Body of pancreas (tissue), 4 donors: ENCODE measurements at regions not wholly inside any gene's neighbourhood (a gene's known extent, or its start where the extent isn't known, plus 50 kb on each side); places are given as distances from the start of the nearest gene placed in this dataset.

Experiments
- ATAC-seq: fragments of 150-250 bp; one replicate; pipeline ENCODE4 v1.9.1; 2016
- DNase-seq, 4 donors: peaks; one replicate each; pipeline ENCODE4 v3.0.0-alpha.2; 2019
- H3K27ac ChIP-seq, 4 donors: fragments of 200-600 bp; sonication (generic); 1 replicate in 3 of 4; 2 replicates in 1 of 4; pipeline versions ENCODE4 v1.5.1 to v1.6.1; 2016 to 2019; ENCODE audit warnings: mild to moderate bottlenecking in 1 of 4, mixed read lengths in 1 of 4, moderate library complexity in 1 of 4
- H3K27me3 ChIP-seq, 2 donors: fragments of 200-600 bp; sonication (generic); one replicate each; pipeline ENCODE4 v1.6.0; 2016; ENCODE audit warnings: mild to moderate bottlenecking in 1 of 2
- H3K36me3 ChIP-seq, 2 donors: fragments of 200-600 bp; sonication (generic); replicated peaks in 1 of 2; 2 replicates each; pipeline ENCODE4 v1.5.1; 2016; ENCODE audit warnings: low read depth in 2 of 2; ENCODE audit not compliant: insufficient read depth in 1 of 2
- H3K4me1 ChIP-seq: fragments of 200-600 bp; sonication (generic); one replicate; pipeline ENCODE4 v1.6.0; 2016
- H3K4me3 ChIP-seq, 2 donors: fragments of 200-600 bp; sonication (generic); 1 replicate in 1 of 2; 2 replicates in 1 of 2; pipeline ENCODE4 v1.5.1; 2016 to 2019
- H3K9me3 ChIP-seq, 3 donors: fragments of 200-600 bp; sonication (generic); 1 replicate in 2 of 3; 2 replicates in 1 of 3; pipeline ENCODE4 v1.5.1; 2016
- POLR2A ChIP-seq, 3 donors: fragments of 450-650 bp; IDR thresholded peaks; one replicate each; pipeline ENCODE4 v1.6.1; 2016; ENCODE audit warnings: antibody characterized with exemption in 3 of 3, mild to moderate bottlenecking in 2 of 3
- WGBS, 2 donors: methylation state at CpG; one replicate each; pipeline ENCODE4 v1.1.5; 2017; 5-methylcytosine and 5-hydroxymethylcytosine counted together
- intact Hi-C: fragments of 100-400 bp; cut with DNase I; formaldehyde crosslinking; loops from one replicate; pipeline ENCODE4 v1.15.1; 2023
- TF ChIP-seq, protein P1 (sequence below), 7 experiments: fragments of 450-650 bp in 4 of 7; fragments of 200-600 bp in 3 of 7; sonication (generic) in 3 of 7; IDR thresholded peaks; one replicate each; pipeline ENCODE4 v1.5.1; 2016 to 2019; ENCODE audit warnings: antibody characterized with exemption in 7 of 7

- TF ChIP-seq, protein P1, sequence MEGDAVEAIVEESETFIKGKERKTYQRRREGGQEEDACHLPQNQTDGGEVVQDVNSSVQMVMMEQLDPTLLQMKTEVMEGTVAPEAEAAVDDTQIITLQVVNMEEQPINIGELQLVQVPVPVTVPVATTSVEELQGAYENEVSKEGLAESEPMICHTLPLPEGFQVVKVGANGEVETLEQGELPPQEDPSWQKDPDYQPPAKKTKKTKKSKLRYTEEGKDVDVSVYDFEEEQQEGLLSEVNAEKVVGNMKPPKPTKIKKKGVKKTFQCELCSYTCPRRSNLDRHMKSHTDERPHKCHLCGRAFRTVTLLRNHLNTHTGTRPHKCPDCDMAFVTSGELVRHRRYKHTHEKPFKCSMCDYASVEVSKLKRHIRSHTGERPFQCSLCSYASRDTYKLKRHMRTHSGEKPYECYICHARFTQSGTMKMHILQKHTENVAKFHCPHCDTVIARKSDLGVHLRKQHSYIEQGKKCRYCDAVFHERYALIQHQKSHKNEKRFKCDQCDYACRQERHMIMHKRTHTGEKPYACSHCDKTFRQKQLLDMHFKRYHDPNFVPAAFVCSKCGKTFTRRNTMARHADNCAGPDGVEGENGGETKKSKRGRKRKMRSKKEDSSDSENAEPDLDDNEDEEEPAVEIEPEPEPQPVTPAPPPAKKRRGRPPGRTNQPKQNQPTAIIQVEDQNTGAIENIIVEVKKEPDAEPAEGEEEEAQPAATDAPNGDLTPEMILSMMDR (IDR thresholded peaks at IDR 0.05) = no peak
- no peak for TF ChIP-seq POLR2A (IDR thresholded peaks at IDR 0.05)
- no peaks in the 10 kb centered on the region for H3K36me3 ChIP-seq
- intact Hi-C loops = no loop called here
- H3K27ac ChIP-seq = no peak overlapping the region
- no peaks in the 10 kb centered on the region for H3K27me3 ChIP-seq
- ATAC-seq = no peak
- DNase-seq = no peak
- 85 to 88% methylated on average over 10 to 18 of the region's 18 CpGs for WGBS, 2 donors
- H3K9me3 ChIP-seq = no peaks in the 10 kb centered on the region
- no peaks in the 10 kb centered on the region for H3K4me1 ChIP-seq
- no peak overlapping the region for H3K4me3 ChIP-seq
Measured at GRCh38 chr11:70637949-70638583, 239.7 kb downstream of the CTTN start.

- no peaks in the 10 kb centered on the region for H3K9me3 ChIP-seq
- DNase-seq (no peak), ATAC-seq (no peak)
- H3K4me1 ChIP-seq = no peaks in the 10 kb centered on the region
- intact Hi-C loops = no loop called here
- TF ChIP-seq POLR2A (IDR thresholded peaks at IDR 0.05) = no peak
- TF ChIP-seq, protein P1 (IDR thresholded peaks at IDR 0.05) = no peak
- 89 to 90% methylated on average over 8 of the region's 8 CpGs for WGBS, 2 donors
- no peaks in the 10 kb centered on the region for H3K36me3 ChIP-seq
- no peaks in the 10 kb centered on the region for H3K27me3 ChIP-seq
- H3K27ac ChIP-seq = no peak overlapping the region
- H3K4me3 ChIP-seq = no peak overlapping the region
Measured at GRCh38 chr11:70640408-70640807, 242.1 kb downstream of the CTTN start.

- Histone ChIP-seq H3K27ac (no peak overlapping the region), H3K27me3 (no peaks in the 10 kb centered on the region), H3K36me3 (no peaks in the 10 kb centered on the region), H3K4me3 (no peak overlapping the region), H3K9me3 (no peaks in the 10 kb centered on the region), H3K4me1 (no peaks in the 10 kb centered on the region)
- intact Hi-C loops = no loop called here
- no peak for TF ChIP-seq POLR2A (IDR thresholded peaks at IDR 0.05)
- TF ChIP-seq, protein P1 (IDR thresholded peaks at IDR 0.05) = no peak
- 76 to 91% methylated on average over 11 to 12 of the region's 12 CpGs for WGBS, 2 donors
- DNase-seq = no peak
- ATAC-seq = no peak
Measured at GRCh38 chr11:70641369-70641768, 243.0 kb downstream of the CTTN start.

GRCh38 chr11:70642266-70642665, 243.9 kb downstream of the CTTN start:
- no peaks in the 10 kb centered on the region for H3K36me3 ChIP-seq
- no peaks in the 10 kb centered on the region for H3K27me3 ChIP-seq
- DNase-seq (no peak), ATAC-seq (no peak)
- H3K4me1 ChIP-seq = no peaks in the 10 kb centered on the region
- H3K4me3 ChIP-seq = no peak overlapping the region
- intact Hi-C loops = no loop called here
- H3K27ac ChIP-seq = no peak overlapping the region
- TF ChIP-seq, protein P1 (IDR thresholded peaks at IDR 0.05) = no peak
- no peak for TF ChIP-seq POLR2A (IDR thresholded peaks at IDR 0.05)
- 85 to 91% methylated on average over 14 of the region's 14 CpGs for WGBS, 2 donors
- no peaks in the 10 kb centered on the region for H3K9me3 ChIP-seq

DNA sequence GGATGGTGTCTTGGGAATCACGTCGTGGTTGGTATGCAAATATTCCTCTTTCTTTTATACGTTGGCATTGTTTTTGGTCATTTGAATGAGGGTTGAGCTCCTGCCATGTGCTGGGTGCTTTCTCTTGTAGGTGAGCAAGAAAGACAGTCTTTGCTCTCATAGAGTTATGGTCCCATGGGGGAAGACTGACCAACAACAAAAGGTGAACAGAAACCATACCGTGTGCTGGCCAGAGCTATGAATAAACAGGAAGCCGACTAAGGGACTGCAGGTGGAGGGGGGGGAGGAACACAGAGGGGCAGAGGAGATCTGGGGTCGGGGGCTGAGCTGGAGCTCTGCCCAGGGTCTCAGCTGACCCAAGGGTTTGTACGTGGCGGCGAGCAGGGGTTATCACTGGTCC, 245.3 kb downstream of the CTTN start:
- intact Hi-C loops = no loop called here
- H3K4me1 ChIP-seq = no peaks in the 10 kb centered on the region
- WGBS, 2 donors = 60 to 71% methylated on average over 9 of the region's 9 CpGs
- TF ChIP-seq POLR2A (IDR thresholded peaks at IDR 0.05) = no peak
- TF ChIP-seq, protein P1 (IDR thresholded peaks at IDR 0.05) = no peak
- ATAC-seq (no peak), DNase-seq (no peak)
- no peaks in the 10 kb centered on the region for H3K9me3 ChIP-seq
- no peak overlapping the region for H3K4me3 ChIP-seq
- H3K27ac ChIP-seq = no peak overlapping the region
- no peaks in the 10 kb centered on the region for H3K27me3 ChIP-seq
- no peaks in the 10 kb centered on the region for H3K36me3 ChIP-seq
